HG03039 (cell line): ENCODE measurements at regions not wholly inside any gene's neighbourhood (a gene's known extent, or its start where the extent isn't known, plus 50 kb on each side); places are given as distances from the start of the nearest gene placed in this dataset.
A peak's percentile ranks its signal among the peaks of the same experiment; 100 is the strongest.

Experiments
- ATAC-seq: cut with Tn5 transposase; IDR thresholded peaks from one replicate; pipeline ENCODE4 v1.9.1; 2021; ENCODE audit warnings: mild to moderate bottlenecking, moderate library complexity; ENCODE audit not compliant: unreplicated experiment

- no peak for ATAC-seq
Measured at GRCh38 chr4:120526033-120526432, 396.5 kb downstream of the PRDM5 start.

DNA sequence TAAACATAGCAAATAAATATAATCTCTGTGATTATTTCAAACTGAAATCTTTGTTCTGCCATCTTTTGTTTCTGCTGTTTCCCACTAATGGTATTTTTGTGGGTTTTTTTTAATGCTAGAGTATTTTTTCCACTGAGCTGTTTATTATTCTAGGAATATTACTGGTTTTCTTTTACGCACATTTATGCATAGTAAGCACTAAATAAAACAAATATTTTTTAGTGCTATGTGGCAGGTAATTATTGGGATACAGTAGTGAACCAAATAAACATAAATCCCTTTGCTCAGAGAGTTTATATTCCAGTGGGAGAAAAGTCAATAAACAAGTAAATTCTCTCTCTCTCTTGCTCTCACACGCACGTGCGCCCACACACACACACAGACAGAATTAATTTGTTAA, 397.4 kb downstream of the PRDM5 start:
- ATAC-seq: no peak

- no peak for ATAC-seq
Measured at GRCh38 chr4:120524237-120524636, 398.3 kb downstream of the PRDM5 start.

- no peak for ATAC-seq
Measured at GRCh38 chr4:120520761-120521160, 401.8 kb downstream of the PRDM5 start.

DNA sequence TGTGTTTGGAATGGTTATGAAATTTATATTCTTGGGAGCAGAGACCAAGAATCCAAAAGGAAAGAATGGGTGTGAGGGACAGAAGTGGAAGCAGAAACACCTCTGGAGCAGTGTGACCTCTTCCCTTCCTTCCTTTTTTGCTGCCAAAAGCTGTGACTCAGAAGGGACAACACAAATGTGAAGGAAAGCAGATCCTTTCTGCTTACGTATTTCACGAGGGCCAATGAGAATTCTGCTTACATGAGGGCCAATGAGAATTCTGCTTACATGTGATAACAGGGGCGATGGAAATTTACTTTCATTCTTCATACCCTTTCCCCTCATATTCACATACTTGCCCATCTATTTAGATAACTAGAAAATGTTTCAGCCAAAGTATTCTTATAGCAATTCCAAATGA, 404.6 kb downstream of the PRDM5 start:
- no peak for ATAC-seq

DNA sequence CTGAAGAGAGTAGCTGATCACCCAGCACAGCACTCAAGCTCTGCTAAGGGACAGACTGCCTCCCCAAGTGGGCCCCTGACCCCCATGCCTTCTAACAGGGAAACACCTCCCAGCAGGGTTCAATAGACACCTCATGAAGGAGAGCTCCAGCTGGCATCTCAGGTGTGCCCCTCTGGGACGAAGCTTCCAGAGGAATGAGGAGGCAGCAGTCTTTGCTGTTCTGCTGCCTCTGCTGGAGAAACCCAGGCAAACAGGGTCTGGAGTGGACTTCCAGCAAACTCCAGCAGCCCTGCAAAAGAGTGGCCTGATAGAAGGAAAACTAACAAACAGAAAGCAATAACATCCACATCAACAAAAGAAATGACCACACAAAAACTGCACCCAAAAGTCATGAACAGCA, 412.8 kb downstream of the PRDM5 start:
- ATAC-seq: no peak

DNA sequence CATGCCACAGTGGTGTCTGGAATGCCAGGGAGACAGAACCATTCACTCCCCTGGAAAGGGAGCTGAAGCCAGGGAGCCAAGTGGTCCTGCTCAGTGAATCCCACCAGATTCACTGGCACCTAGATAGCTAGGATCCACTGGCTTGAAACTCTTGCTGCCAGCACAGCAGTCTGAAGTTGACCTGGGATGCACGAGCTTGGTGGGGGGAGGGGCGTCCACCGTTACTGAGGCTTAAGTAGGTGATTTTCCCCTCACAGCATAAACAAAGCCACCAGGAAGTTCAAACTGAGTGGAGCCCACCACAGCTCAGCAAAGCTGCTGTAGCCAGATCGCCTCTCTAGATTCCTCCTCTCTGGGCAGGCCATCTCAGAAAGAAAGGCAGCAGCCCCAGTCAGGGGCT, 413.3 kb downstream of the PRDM5 start:
- no peak for ATAC-seq

DNA sequence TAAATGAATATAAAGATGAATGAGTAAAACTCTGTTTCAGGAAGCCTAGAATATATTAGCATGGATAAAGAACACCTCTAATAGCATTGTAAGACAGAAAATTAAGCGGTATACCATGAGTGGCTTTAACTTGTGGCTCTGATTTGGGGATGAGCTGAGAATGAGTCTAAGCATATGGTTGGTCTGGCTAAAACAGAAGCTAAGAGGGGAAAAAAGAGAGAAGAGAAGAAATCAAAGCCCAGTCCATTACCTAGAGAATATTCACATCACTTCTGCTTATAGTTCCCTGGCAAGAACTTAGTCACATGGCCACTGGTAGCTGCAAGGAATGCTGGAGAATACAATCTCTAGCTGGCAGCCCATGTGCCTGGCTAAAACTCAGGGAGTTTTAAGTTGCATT, 414.5 kb downstream of the PRDM5 start:
- no peak for ATAC-seq

DNA sequence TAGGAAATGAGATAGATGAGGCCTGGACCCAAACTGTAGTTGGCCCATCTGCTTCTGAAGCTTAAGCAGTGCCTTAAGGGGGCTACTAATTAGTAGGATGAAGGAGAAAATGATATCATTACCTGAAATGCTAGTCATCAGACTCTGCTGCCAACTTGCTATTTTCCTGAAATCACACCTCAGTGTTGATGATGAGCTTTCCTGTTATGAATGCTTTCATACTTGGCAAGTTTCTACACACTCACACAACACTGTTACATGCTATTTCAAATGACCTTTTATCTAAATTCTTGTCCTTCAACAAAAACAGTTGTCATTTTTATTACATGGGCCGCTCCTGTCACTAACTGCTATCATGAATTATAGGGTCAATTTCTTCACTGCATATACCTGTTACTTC, 416.0 kb downstream of the PRDM5 start:
- no peak for ATAC-seq

- no peak for ATAC-seq
Measured at GRCh38 chr4:120498678-120499077, 423.8 kb downstream of the PRDM5 start.

GRCh38 chr4:120491481-120491880, 424.8 kb upstream of the MAD2L1 start:
- no peak for ATAC-seq

DNA sequence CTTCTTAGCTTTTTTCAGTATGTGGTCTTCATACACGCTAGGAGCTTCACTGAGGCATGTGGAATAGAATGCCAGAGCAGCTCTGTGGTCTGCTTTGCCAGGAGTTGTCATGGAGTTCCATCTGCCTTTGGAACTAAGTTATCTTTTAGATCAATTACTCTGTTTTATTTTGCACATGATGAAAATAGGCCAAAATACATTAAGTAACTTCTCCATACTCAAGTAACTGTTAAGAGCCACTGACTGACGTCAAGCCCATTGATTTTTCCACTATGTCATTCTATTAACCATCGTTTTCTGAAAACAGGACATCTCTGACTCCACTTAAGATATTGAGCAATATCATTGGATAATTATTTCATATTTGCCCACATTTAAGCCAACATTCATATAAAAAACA, 415.1 kb upstream of the MAD2L1 start:
- ATAC-seq: no peak

- ATAC-seq: no peak
Measured at GRCh38 chr4:120472447-120473131, 405.9 kb upstream of the MAD2L1 start.

DNA sequence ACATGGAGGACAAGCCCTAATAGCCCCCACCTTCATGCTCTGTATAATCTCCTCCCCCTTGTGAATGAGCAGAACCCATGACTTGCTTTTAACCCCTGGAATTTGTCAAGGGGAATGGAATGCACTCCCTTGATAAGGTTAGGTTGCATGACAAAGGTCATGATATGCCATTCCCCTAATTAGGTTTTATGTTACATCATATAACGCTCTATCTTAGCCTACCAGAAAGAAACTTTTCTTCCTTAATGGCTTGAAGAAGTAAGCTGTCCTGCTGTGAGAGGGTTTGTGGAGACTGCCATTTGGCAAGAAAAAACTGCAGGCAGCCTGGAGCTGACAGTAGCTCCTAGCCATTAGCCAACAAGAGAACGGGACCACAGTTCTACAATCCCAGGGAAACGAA, 399.8 kb upstream of the MAD2L1 start:
- no peak for ATAC-seq

GRCh38 chr4:120454788-120455187, 388.1 kb upstream of the MAD2L1 start:
- no peak for ATAC-seq

DNA sequence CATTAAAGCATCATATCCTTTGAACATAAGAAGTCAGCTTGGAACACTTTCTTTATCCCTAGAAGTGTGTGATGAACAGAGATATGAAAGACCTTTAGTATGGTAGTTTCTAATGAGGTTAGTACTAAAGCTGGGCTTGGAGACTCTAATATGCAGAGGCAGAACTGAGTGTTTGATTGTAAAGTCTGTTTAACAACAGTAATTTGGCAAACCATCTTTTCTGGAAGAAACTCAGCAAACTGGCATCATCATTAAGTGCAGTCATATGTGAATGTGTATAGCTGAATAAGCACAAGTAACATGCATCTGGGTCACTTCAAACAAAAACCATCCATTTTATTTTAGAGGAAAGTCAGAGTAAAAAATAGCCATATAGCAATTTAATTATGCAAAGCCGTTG, 385.9 kb upstream of the MAD2L1 start:
- ATAC-seq: no peak

GRCh38 chr4:120452001-120452400, 385.4 kb upstream of the MAD2L1 start:
- no peak for ATAC-seq

- ATAC-seq: no peak
Measured at GRCh38 chr4:120447774-120448173, 381.1 kb upstream of the MAD2L1 start.

DNA sequence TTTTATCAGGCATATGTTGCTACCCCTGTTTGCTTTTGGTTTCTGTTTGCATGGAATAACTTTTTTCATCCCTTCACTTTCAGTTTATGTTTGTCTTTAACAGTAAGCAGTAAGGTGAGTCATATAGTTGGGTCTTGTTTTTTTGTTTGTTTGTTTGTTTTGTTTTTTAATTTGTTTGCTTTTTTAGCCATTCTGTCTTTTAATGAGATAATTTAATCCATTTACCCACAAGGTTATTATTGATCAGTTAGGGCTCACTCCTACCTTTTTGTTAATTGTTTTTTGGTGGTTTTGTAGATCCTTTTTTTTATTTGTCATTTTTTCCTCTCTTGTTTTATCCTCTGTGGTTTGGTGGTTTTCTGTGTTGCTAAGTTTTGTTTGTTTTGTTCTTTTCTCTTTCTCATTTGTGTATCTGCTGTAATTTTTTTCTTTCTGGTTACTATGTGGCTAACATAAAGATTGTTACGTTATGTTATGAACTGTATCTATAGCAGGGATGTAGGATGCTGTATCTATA, 379.5 kb upstream of the MAD2L1 start:
- ATAC-seq: peak; percentile 92

- ATAC-seq: no peak
Measured at GRCh38 chr4:120445186-120445585, 378.5 kb upstream of the MAD2L1 start.

DNA sequence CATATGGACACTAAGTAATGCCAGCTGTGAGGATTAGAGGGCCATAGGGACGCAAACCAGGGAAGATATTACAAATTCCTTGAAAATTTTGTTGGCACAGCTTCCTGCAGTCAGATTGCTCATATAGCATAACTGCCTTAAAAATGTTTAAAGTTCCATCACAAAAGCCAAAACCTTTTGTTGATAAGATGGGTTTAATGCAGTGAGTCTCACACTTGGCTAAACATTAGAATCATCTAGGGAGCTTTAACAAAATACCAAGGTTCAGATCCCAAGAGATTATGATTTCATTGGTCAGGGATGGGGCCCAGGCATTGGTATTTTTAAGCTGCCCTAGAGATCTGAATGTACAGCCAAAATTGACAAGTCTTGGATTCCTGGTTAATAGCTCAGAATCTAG, 376.5 kb upstream of the MAD2L1 start:
- ATAC-seq: no peak

GRCh38 chr4:120440730-120441129, 374.1 kb upstream of the MAD2L1 start:
- ATAC-seq: no peak

DNA sequence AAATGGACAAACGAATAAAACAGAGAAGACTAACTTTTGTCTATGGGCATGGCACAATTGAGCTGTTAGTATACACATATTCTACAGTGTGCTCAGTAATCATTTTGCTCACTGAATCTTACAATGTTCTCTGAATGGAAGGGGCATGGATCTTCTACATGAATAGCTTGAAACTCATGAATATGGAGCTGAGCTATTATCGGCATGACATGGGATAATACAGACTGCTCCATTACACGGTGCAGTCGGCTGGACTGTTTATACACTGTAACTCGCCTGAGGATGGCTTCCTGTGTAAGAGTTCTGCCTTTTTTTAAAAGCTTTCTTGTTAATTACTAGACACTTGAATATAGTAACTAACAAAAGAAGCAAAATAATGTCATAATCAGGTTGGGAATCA, 368.5 kb upstream of the MAD2L1 start:
- ATAC-seq: no peak
